ENCODE measurements at regions not wholly inside any gene's neighbourhood (a gene's known extent, or its start where the extent isn't known, plus 50 kb on each side); places are given as distances from the start of the nearest gene placed in this dataset.

DNA sequence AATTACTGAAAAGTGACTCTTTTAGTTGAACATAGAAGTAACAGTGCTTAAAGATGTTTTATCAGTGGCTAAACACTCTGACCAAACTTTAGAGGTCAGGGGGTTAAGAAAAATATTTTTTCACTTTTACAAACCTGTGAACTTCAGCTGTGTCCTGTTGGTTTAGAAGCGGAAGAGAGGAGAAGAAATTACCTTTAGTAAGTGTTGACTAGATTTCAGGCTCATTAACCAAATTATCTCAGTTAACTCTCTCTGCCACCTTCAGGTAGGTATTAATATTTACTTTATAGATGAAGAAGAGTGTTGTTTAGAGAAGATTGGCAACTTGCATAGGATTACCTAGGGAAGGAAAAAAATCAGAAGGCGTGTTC, 151.9 kb upstream of the CMC1 start:
- no peak overlapping the region for H3K4me3 ChIP-seq (replicated peaks in 1 of 2; ENCODE audit: low read depth in 1 of 2, low read length in 2 of 2)
- no peak overlapping the region for H2AFZ ChIP-seq (ENCODE audit: low read depth, low read length, poor library complexity, severe bottlenecking)
- ChIA-PET POLR2A (no interaction called here), CTCF (no interaction called here), RAD21 (ENCODE audit: low non-redundant PET in 1 of 2, low total read pairs in 2 of 2, uncharacterized antibody in 2 of 2, unreplicated experiment in 2 of 2) (no interaction called here)
- no peaks in the 10 kb centered on the region for H3K9me3 ChIP-seq (ENCODE audit: control insufficient read depth in 1 of 2, insufficient read depth in 1 of 2, low read depth in 1 of 2, low read length in 2 of 2)
- H3K27me3 ChIP-seq (ENCODE audit: insufficient read depth, low read length) = no peaks in the 10 kb centered on the region
- H3K79me2 ChIP-seq (ENCODE audit: insufficient read depth, low read length) = no peaks in the 10 kb centered on the region
- H3K4me2 ChIP-seq (ENCODE audit: low read length) = no peak overlapping the region
- H3K4me1 ChIP-seq (ENCODE audit: control insufficient read depth in 1 of 2, insufficient read depth in 2 of 2, low read length in 2 of 2) = no peaks in the 10 kb centered on the region
- H3K27ac ChIP-seq (ENCODE audit: low read depth, low read length) = no peak overlapping the region
- H3K9me2 ChIP-seq (ENCODE audit: insufficient read depth) = no peaks in the 10 kb centered on the region
- no TSS peak for BruUV-seq (replicated peaks)
- no peaks in the 10 kb centered on the region for H3K36me3 ChIP-seq (ENCODE audit: control insufficient read depth in 1 of 2, insufficient read depth in 2 of 2, low read length in 2 of 2)
- DNase-seq (ENCODE audit: low read depth, low spot score) (no peak), ATAC-seq (no peak)
- peak; percentile 39 for TF ChIP-seq RAD21 (IDR thresholded peaks at IDR 0.05; ENCODE audit: low read depth)
- no peak for TF ChIP-seq CBX3 (IDR thresholded peaks at IDR 0.05; ENCODE audit: low read depth)
- TF ChIP-seq, protein P1, sequence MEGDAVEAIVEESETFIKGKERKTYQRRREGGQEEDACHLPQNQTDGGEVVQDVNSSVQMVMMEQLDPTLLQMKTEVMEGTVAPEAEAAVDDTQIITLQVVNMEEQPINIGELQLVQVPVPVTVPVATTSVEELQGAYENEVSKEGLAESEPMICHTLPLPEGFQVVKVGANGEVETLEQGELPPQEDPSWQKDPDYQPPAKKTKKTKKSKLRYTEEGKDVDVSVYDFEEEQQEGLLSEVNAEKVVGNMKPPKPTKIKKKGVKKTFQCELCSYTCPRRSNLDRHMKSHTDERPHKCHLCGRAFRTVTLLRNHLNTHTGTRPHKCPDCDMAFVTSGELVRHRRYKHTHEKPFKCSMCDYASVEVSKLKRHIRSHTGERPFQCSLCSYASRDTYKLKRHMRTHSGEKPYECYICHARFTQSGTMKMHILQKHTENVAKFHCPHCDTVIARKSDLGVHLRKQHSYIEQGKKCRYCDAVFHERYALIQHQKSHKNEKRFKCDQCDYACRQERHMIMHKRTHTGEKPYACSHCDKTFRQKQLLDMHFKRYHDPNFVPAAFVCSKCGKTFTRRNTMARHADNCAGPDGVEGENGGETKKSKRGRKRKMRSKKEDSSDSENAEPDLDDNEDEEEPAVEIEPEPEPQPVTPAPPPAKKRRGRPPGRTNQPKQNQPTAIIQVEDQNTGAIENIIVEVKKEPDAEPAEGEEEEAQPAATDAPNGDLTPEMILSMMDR (IDR thresholded peaks at IDR 0.05 in 2 of 3, conservative IDR thresholded peaks at IDR 0.05 in 1 of 3; ENCODE audit: borderline replicate concordance in 1 of 3, insufficient read depth in 1 of 3, low read depth in 2 of 3, low read length in 2 of 3) = 0 out of 6 replicates have a peak, but pooled peaks of 1 of the 3 experiments have one; percentile 6
- TF ChIP-seq ATF3 (IDR thresholded peaks at IDR 0.05) = no peak
- intact Hi-C loops (cut with micrococcal nuclease) = no loop called here
- no peaks in the 10 kb centered on the region for H4K20me1 ChIP-seq (ENCODE audit: insufficient read depth)
- no peak overlapping the region for H3K9ac ChIP-seq (ENCODE audit: low read length)

DNA sequence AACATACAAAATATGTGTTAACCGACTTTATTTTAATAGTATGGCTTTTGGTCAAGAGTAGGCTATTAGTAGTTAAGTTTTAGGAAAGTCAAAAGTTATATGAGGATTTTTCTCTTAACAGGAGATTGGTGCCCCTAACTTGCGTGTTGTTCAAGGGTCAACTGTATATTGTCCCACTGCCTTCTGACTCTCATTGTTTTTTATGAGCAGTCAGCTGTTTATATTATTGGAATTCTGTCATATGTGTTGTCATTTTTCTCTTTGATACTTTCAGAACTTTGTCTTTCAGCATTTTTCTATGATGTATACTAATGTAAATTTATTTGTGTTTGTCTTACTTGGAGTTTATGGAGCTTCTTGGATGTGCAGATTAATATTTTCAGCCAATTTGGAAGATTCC, 142.1 kb upstream of the CMC1 start:
- no peaks in the 10 kb centered on the region for H3K27me3 ChIP-seq (ENCODE audit: insufficient read depth, low read length)
- H3K79me2 ChIP-seq (ENCODE audit: insufficient read depth, low read length) = no peaks in the 10 kb centered on the region
- ATAC-seq = no peak
- no TSS peak for BruUV-seq (replicated peaks)
- TF ChIP-seq POLR2AphosphoS5 (IDR thresholded peaks at IDR 0.05; ENCODE audit: low read depth, low read length) = no peak
- peak; percentile 46; the same call in 1 of the 2 replicates for TF ChIP-seq CBX3 (IDR thresholded peaks at IDR 0.05; ENCODE audit: low read depth)
- H3K4me2 ChIP-seq (ENCODE audit: low read length) = no peak overlapping the region
- H3K9ac ChIP-seq (ENCODE audit: low read length) = no peak overlapping the region
- no peaks in the 10 kb centered on the region for H3K9me2 ChIP-seq (ENCODE audit: insufficient read depth)
- no peaks in the 10 kb centered on the region for H4K20me1 ChIP-seq (ENCODE audit: insufficient read depth)
- no peaks in the 10 kb centered on the region for H3K4me1 ChIP-seq (ENCODE audit: control insufficient read depth in 1 of 2, insufficient read depth in 2 of 2, low read length in 2 of 2)
- H3K4me3 ChIP-seq (replicated peaks in 1 of 2; ENCODE audit: low read depth in 1 of 2, low read length in 2 of 2) = no peak overlapping the region
- ChIA-PET CTCF (no interaction called here), POLR2A (no interaction called here), RAD21 (ENCODE audit: low non-redundant PET in 1 of 2, low total read pairs in 2 of 2, uncharacterized antibody in 2 of 2, unreplicated experiment in 2 of 2) (no interaction called here)
- H3K27ac ChIP-seq (ENCODE audit: low read depth, low read length) = no peak overlapping the region
- DNase-seq (ENCODE audit: low read depth, low spot score) = no peak
- intact Hi-C loops (cut with micrococcal nuclease) = loop anchor here (5.0 kb wide), 1 partner anchor 72 kb away; no protein-coding TSS in a partner anchor
- H3K36me3 ChIP-seq (ENCODE audit: control insufficient read depth in 1 of 2, insufficient read depth in 2 of 2, low read length in 2 of 2) = no peaks in the 10 kb centered on the region
- 0 out of 4 replicates have a peak, but pooled peaks cover 0 to 4% of the 10 kb centered on the region in 2 experiments for H3K9me3 ChIP-seq (ENCODE audit: control insufficient read depth in 1 of 2, insufficient read depth in 1 of 2, low read depth in 1 of 2, low read length in 2 of 2)
- no peak overlapping the region for H2AFZ ChIP-seq (ENCODE audit: low read depth, low read length, poor library complexity, severe bottlenecking)
